ENCODE measurements at regions not wholly inside any gene's neighbourhood (a gene's known extent, or its start where the extent isn't known, plus 50 kb on each side); places are given as distances from the start of the nearest gene placed in this dataset.
"Not testable (repeated sequence)": the region's sequence is repeated elsewhere in the genome, so short reads cannot be mapped to it uniquely, and the experiment has no call there.

DNA sequence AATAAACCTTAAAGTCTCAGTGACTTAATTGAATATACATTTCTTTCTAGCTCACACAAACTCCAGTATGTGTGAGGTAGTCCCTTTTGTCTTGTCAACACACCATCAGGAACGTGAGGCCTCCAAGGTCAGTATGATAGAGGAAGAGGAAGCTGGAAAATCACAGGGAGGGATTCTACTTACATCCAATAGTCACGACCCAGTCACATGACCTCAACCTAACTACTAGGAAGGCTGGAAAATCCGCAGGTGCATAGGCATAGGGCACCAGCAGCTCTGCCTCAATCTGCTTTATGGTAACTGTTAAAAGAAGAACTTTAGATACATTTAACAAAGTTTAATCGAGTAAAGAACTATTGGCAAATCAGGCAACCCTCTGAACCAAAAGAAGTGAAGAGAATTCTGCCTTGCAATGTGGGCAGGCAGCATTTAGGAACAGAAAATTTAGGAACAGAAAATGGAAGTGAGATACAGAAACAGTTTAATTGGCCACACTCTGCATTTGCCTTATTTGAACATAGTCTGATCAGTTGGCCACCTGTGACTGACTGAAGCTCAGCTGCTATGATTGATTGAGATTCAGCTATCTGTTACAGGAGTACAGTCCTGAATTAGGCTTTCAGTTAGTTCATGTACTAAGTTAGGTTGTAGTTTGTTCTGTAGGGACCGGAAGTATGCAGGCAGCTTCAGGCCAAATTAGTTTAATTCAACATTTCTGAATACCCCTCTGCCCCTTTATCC lies 165.0 kb upstream of the PARD3B start:
- H3K27ac ChIP-seq (ENCODE audit: low read depth, low read length) = no peak overlapping the region
- no peak overlapping the region for H3K4me3 ChIP-seq (ENCODE audit: low read depth, low read length)
- no peaks in the 10 kb centered on the region for H3K27me3 ChIP-seq (ENCODE audit: control insufficient read depth, insufficient read depth, low read length)
- no peak overlapping the region for H3K9ac ChIP-seq (ENCODE audit: low read length)
- no peaks in the 10 kb centered on the region for H3K4me1 ChIP-seq (ENCODE audit: control insufficient read depth, insufficient read depth, low read length)
- H3K9me3 ChIP-seq (ENCODE audit: control insufficient read depth, insufficient read depth, low read depth, low read length) = no peaks in the 10 kb centered on the region
- H3K36me3 ChIP-seq (ENCODE audit: control insufficient read depth, insufficient read depth, low read length) = no peaks in the 10 kb centered on the region

DNA sequence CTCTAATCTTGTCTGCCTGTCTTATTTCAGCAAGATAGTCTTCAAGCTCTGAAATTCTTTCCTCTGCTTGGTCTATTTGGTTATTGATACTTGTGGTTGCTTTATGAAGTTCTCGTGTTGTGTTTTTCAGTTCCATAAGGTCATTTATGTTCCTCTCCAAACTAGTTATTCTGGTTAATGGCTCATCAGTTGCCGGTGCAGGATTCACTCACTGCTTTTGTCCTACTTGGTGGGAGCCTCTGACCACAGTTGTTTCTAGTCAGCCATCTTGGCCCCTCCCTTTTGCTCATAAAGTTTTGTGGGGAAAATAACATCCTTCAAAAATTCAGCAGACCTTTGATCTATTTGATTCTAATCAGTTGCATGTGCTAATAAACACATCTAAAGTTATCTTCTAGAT lies 158.6 kb upstream of the PARD3B start:
- Histone ChIP-seq H3K9me3 (ENCODE audit: control insufficient read depth, insufficient read depth, low read depth, low read length) (no peaks in the 10 kb centered on the region), H3K27ac (ENCODE audit: low read depth, low read length) (no peak overlapping the region), H3K9ac (ENCODE audit: low read length) (no peak overlapping the region), H3K4me1 (ENCODE audit: control insufficient read depth, insufficient read depth, low read length) (0 out of 2 replicates have a peak, but pooled peaks cover 2% of the 10 kb centered on the region), H3K36me3 (ENCODE audit: control insufficient read depth, insufficient read depth, low read length) (no peaks in the 10 kb centered on the region), H3K27me3 (ENCODE audit: control insufficient read depth, insufficient read depth, low read length) (no peaks in the 10 kb centered on the region), H3K4me3 (ENCODE audit: low read depth, low read length) (no peak overlapping the region)

DNA sequence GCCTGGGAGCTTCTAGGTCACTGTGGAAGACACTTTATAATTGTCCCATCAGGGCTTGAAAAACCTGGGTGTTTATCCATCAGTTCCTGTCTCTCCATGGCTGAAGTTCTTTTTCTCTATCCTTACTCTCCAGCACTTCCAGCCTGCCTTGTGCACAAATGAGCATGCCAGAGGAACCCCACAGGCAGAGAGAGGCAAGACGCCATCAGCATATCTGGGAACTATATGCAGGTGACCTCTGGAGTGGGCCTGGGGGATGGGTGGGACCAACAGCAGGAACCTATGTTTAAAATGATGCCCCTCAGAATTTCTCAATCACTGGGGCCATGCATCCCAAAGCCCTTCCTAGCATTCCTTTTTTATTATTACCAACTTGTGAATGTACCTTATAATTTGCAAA lies 156.2 kb upstream of the PARD3B start:
- Histone ChIP-seq H3K4me3 (ENCODE audit: low read depth, low read length) (no peak overlapping the region), H3K9ac (ENCODE audit: low read length) (no peak overlapping the region), H3K4me1 (ENCODE audit: control insufficient read depth, insufficient read depth, low read length) (0 out of 2 replicates have a peak, but pooled peaks cover 2% of the 10 kb centered on the region), H3K9me3 (ENCODE audit: control insufficient read depth, insufficient read depth, low read depth, low read length) (no peaks in the 10 kb centered on the region), H3K36me3 (ENCODE audit: control insufficient read depth, insufficient read depth, low read length) (no peaks in the 10 kb centered on the region), H3K27ac (ENCODE audit: low read depth, low read length) (no peak overlapping the region), H3K27me3 (ENCODE audit: control insufficient read depth, insufficient read depth, low read length) (no peaks in the 10 kb centered on the region)

DNA sequence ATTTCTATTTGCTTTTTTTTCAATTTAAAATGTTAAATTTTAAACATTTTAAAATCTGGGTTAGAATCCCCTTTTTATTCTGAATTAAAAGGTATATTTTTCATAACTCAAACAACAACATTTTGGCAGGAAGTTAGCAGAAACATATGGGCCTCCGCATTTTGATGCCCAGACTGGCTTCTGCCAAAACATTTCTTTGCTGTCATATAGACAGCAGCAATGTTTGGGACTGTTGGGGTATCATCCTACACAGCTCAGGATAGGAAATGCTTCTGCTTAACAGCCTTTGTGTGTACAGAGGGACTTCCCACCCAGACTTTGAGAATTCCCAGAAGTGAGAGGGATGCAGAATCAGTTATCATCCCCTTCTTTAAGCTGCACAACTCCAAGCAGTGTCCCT lies 155.4 kb upstream of the PARD3B start:
- no peak overlapping the region for H3K4me3 ChIP-seq (ENCODE audit: low read depth, low read length)
- H3K36me3 ChIP-seq (ENCODE audit: control insufficient read depth, insufficient read depth, low read length) = no peaks in the 10 kb centered on the region
- H3K27ac ChIP-seq (ENCODE audit: low read depth, low read length) = no peak overlapping the region
- H3K9ac ChIP-seq (ENCODE audit: low read length) = no peak overlapping the region
- H3K9me3 ChIP-seq (ENCODE audit: control insufficient read depth, insufficient read depth, low read depth, low read length) = no peaks in the 10 kb centered on the region
- H3K27me3 ChIP-seq (ENCODE audit: control insufficient read depth, insufficient read depth, low read length) = no peaks in the 10 kb centered on the region
- 0 out of 2 replicates have a peak, but pooled peaks cover 2% of the 10 kb centered on the region for H3K4me1 ChIP-seq (ENCODE audit: control insufficient read depth, insufficient read depth, low read length)

DNA sequence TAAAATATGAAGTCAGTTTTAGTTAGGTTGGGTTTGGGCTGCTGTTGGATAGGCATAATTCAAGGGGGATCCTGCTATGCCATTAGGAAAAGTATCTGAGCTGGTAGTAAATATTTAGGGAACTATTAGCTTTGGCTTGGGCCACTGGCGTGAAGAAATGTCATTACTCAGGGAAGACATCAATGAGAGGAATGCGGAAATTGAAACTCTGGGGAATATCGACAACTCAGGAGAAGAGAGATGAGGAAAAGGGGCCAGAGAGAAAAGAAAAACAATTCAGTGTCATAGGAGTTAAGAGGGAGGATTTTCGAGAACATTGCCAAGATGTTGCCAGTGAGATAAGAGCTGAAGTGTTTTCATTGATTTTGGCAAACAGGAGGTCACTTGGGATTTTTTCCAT lies 149.7 kb upstream of the PARD3B start:
- H3K9ac ChIP-seq (ENCODE audit: low read length) = no peak overlapping the region
- no peaks in the 10 kb centered on the region for H3K27me3 ChIP-seq (ENCODE audit: control insufficient read depth, insufficient read depth, low read length)
- no peak overlapping the region for H3K4me3 ChIP-seq (ENCODE audit: low read depth, low read length)
- H3K4me1 ChIP-seq (ENCODE audit: control insufficient read depth, insufficient read depth, low read length) = no peaks in the 10 kb centered on the region
- no peaks in the 10 kb centered on the region for H3K9me3 ChIP-seq (ENCODE audit: control insufficient read depth, insufficient read depth, low read depth, low read length)
- no peaks in the 10 kb centered on the region for H3K36me3 ChIP-seq (ENCODE audit: control insufficient read depth, insufficient read depth, low read length)
- H3K27ac ChIP-seq (ENCODE audit: low read depth, low read length) = no peak overlapping the region

DNA sequence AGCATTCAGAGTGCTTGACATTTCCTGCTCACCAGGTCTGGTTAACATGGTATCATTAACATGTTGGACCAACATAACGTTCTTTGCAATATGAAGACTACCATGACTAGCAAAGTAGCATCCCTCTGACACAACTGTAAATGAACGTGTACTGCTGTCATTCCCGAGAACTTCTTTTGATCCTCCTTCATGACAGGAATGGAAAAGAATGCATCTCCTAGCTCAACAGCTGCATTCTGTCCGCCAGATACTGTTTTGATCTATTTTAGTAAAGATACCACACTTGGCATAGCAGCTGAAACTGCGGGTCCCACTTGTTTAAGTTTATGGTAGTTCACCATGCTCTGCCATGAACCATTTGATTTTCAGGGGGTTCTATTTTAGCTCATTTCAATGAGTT lies 144.2 kb upstream of the PARD3B start:
- Histone ChIP-seq H3K9ac (ENCODE audit: low read length) (no peak overlapping the region), H3K36me3 (ENCODE audit: control insufficient read depth, insufficient read depth, low read length) (no peaks in the 10 kb centered on the region), H3K9me3 (ENCODE audit: control insufficient read depth, insufficient read depth, low read depth, low read length) (no peaks in the 10 kb centered on the region), H3K4me1 (ENCODE audit: control insufficient read depth, insufficient read depth, low read length) (no peaks in the 10 kb centered on the region), H3K27ac (ENCODE audit: low read depth, low read length) (no peak overlapping the region), H3K4me3 (ENCODE audit: low read depth, low read length) (no peak overlapping the region), H3K27me3 (ENCODE audit: control insufficient read depth, insufficient read depth, low read length) (no peaks in the 10 kb centered on the region)

DNA sequence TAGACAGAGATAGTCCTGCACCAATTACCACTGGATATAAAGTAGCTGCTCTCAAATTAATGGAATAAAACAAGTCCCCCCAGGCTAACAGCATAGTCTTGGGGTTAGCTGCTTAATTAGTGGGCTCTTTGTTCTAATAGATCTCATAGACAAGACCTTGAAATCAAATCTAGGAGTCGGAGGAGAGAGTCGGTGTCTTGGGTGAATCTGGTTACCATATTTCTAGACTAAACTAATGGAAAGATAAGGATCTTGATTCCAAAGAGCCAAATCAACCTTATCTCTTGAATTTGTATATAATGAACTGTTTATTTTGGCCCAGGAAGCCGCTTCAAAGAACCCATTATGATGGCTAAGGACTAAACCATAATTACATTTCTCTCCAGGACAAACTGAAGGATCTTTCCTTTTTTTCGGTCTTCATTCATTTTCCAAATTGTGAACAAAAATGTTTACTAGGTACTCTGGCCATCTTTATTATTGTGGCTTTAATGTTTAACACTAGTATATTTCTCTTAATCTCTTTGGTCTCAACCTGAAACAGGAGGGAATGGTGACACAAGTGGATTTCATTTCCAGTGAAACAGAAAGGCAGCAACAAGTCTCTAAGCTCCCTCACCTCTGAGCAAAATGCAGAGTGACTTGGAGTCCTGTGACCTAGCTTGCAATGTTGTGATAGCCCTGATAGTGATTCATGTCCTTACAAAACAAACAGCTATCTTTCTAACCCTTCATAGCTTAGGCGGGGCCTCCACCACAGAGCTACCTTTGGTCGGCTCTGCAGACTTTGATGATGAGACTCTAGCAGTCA lies 137.9 kb upstream of the PARD3B start:
- no peak overlapping the region for H3K27ac ChIP-seq (ENCODE audit: low read depth, low read length)
- no peaks in the 10 kb centered on the region for H3K27me3 ChIP-seq (ENCODE audit: control insufficient read depth, insufficient read depth, low read length)
- peaks cover 13% of the 10 kb centered on the region for H3K9me3 ChIP-seq (ENCODE audit: control insufficient read depth, insufficient read depth, low read depth, low read length)
- no peak overlapping the region for H3K9ac ChIP-seq (ENCODE audit: low read length)
- H3K36me3 ChIP-seq (ENCODE audit: control insufficient read depth, insufficient read depth, low read length) = no peaks in the 10 kb centered on the region
- H3K4me1 ChIP-seq (ENCODE audit: control insufficient read depth, insufficient read depth, low read length) = no peaks in the 10 kb centered on the region
- no peak overlapping the region for H3K4me3 ChIP-seq (ENCODE audit: low read depth, low read length)

DNA sequence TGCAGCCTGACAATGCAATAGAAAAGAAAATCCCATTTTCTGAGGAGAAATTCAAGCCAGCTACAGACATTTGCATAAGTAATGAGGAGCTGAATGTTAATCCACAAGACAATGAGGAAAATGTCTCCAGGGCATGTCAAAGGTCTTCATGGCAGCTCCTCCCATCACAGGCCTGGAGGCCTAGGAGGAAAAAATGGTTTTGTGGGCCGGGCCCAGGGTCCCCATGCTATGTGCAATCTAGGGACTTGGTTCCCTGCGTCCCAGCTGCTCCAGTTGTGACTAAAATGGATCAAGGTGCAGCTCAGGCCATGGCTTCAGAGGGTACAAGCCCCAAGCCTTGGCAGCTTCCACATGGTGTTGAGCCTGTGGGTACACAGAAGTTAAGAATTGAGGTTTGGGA lies 132.5 kb upstream of the PARD3B start:
- H3K27me3 ChIP-seq (ENCODE audit: control insufficient read depth, insufficient read depth, low read length); H3K9ac ChIP-seq (ENCODE audit: low read length); H3K4me1 ChIP-seq (ENCODE audit: control insufficient read depth, insufficient read depth, low read length); H3K27ac ChIP-seq (ENCODE audit: low read depth, low read length); H3K36me3 ChIP-seq (ENCODE audit: control insufficient read depth, insufficient read depth, low read length); H3K4me3 ChIP-seq (ENCODE audit: low read depth, low read length): not testable (repeated sequence)
- H3K9me3 ChIP-seq (ENCODE audit: control insufficient read depth, insufficient read depth, low read depth, low read length) = peaks cover 38% of the 10 kb centered on the region

DNA sequence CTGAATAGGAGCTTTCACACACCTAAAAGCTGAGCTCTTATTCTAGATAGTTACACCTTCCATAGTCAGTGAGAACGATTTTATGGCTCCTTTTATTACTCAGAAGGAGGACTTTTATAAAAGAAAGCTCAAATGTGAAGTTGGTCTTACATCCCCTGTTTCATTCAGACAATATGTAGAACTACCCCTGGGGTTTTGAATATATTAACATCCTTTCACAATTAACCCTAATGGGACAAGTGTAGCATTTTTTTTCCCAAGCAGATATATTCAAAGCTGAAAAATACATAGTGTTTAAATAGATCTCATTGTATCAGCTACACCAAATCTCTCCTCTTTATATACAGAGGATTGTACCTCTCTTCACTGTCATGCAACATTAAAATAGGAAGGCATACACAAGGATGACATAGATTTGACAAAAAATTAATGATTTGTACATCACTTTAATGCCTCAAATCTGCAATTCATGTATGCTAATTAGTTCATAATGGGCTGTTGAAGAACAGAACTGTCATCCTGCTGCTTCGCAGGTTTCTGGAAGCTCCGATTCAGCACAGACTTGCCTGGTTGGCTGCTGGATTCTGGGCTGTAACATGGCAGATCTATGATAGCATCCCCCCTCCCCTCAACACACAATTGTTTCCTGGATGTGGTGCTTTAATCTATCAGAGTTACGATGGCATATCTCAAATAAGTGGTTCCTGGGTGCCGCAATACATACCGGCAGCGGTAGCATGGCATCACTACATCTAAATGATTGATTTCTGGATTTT lies 129.7 kb upstream of the PARD3B start:
- H3K4me3 ChIP-seq (ENCODE audit: low read depth, low read length) = no peak overlapping the region
- no peak overlapping the region for H3K9ac ChIP-seq (ENCODE audit: low read length)
- no peaks in the 10 kb centered on the region for H3K36me3 ChIP-seq (ENCODE audit: control insufficient read depth, insufficient read depth, low read length)
- no peak overlapping the region for H3K27ac ChIP-seq (ENCODE audit: low read depth, low read length)
- H3K27me3 ChIP-seq (ENCODE audit: control insufficient read depth, insufficient read depth, low read length) = no peaks in the 10 kb centered on the region
- H3K9me3 ChIP-seq (ENCODE audit: control insufficient read depth, insufficient read depth, low read depth, low read length) = peaks cover 35% of the 10 kb centered on the region
- no peaks in the 10 kb centered on the region for H3K4me1 ChIP-seq (ENCODE audit: control insufficient read depth, insufficient read depth, low read length)

DNA sequence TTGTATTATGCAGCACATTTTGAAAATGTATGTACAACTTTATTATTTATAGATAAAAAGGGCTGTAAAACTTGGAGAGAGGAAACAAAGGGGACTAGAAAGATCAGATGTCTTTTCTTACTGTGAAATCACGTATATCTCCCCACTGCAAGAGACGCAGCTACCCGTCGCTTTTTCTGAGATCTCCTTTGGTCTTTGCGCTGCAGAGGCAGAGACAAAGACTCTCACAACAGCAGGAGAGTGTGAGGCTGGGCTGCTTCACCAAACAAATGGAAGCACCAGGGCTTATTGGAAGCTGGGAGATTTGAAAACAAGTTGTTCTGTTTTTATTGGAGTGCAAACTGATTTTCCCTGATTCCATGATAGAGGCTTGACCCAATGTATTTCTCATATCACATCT lies 129.0 kb upstream of the PARD3B start:
- no peak overlapping the region for H3K9ac ChIP-seq (ENCODE audit: low read length)
- H3K4me3 ChIP-seq (ENCODE audit: low read depth, low read length) = no peak overlapping the region
- no peak overlapping the region for H3K27ac ChIP-seq (ENCODE audit: low read depth, low read length)
- H3K9me3 ChIP-seq (ENCODE audit: control insufficient read depth, insufficient read depth, low read depth, low read length) = peaks cover 32% of the 10 kb centered on the region
- H3K27me3 ChIP-seq (ENCODE audit: control insufficient read depth, insufficient read depth, low read length) = no peaks in the 10 kb centered on the region
- H3K36me3 ChIP-seq (ENCODE audit: control insufficient read depth, insufficient read depth, low read length) = no peaks in the 10 kb centered on the region
- H3K4me1 ChIP-seq (ENCODE audit: control insufficient read depth, insufficient read depth, low read length) = no peaks in the 10 kb centered on the region

DNA sequence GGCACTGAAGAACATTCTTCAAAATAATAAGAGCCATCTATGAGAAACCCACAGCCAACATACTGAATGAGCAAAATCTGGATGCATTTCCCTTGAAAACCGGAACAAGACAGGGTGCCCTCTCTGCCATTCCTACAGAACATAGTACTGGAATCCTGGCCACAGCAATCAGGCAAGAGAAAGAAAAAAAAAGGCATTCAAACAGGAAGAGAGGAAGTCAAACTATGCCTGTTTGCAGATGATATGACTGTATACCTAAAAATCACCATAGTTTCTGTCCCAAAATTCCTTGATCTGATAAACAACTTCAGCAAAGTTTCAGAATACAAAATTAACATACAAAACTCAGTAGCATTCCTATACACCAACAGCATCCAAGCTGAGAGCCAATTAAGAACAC lies 119.5 kb upstream of the PARD3B start:
- H3K27me3 ChIP-seq (ENCODE audit: control insufficient read depth, insufficient read depth, low read length) = no peaks in the 10 kb centered on the region

More for the DNA sequence above, 119.5 kb upstream of the PARD3B start:
- Histone ChIP-seq H3K4me3 (ENCODE audit: low read depth, low read length) (no peak overlapping the region), H3K9ac (ENCODE audit: low read length) (no peak overlapping the region), H3K27ac (ENCODE audit: low read depth, low read length) (no peak overlapping the region), H3K4me1 (ENCODE audit: control insufficient read depth, insufficient read depth, low read length) (no peaks in the 10 kb centered on the region), H3K9me3 (ENCODE audit: control insufficient read depth, insufficient read depth, low read depth, low read length) (peaks cover 7% of the 10 kb centered on the region; the same call in 1 of the 2 replicates), H3K36me3 (ENCODE audit: control insufficient read depth, insufficient read depth, low read length) (no peaks in the 10 kb centered on the region)
